Panc1 (cell line): ENCODE measurements at regions not wholly inside any gene's neighbourhood (a gene's known extent, or its start where the extent isn't known, plus 50 kb on each side); places are given as distances from the start of the nearest gene placed in this dataset.

Source experiments
- CTCF ChIP-seq: fragments of 450-650 bp; IDR thresholded peaks from 2 replicates; pipeline ENCODE4 v1.5.1; 2017; ENCODE audit warnings: mild to moderate bottlenecking
- POLR2AphosphoS5 ChIP-seq: IDR thresholded peaks from 2 replicates; pipeline ENCODE4 v1.6.1; 2012; ENCODE audit warnings: mild to moderate bottlenecking, low read depth, low read length, moderate library complexity
- SIN3A ChIP-seq: IDR thresholded peaks from 2 replicates; pipeline ENCODE4 v1.6.1; 2012; ENCODE audit warnings: low read depth, mild to moderate bottlenecking, low read length, moderate library complexity, borderline replicate concordance; ENCODE audit not compliant: insufficient read depth
- TCF7L2 ChIP-seq: IDR thresholded peaks from 2 replicates; pipeline ENCODE4 v1.6.1; 2011; ENCODE audit warnings: mild to moderate bottlenecking, low read depth, low read length, inconsistent platforms
- TF ChIP-seq, protein P1 (sequence below), 2 experiments: IDR thresholded peaks; 2 replicates each; pipeline ENCODE4 v1.6.1; 2011 to 2012; ENCODE audit warnings: low read depth in 2 of 2, control low read depth in 1 of 2, low read length in 1 of 2, mild to moderate bottlenecking in 1 of 2, moderate library complexity in 1 of 2; ENCODE audit not compliant: insufficient read depth in 1 of 2

- TF ChIP-seq CTCF (no peak), POLR2AphosphoS5 (no peak), TCF7L2 (no peak), SIN3A (no peak)
- TF ChIP-seq, protein P1, sequence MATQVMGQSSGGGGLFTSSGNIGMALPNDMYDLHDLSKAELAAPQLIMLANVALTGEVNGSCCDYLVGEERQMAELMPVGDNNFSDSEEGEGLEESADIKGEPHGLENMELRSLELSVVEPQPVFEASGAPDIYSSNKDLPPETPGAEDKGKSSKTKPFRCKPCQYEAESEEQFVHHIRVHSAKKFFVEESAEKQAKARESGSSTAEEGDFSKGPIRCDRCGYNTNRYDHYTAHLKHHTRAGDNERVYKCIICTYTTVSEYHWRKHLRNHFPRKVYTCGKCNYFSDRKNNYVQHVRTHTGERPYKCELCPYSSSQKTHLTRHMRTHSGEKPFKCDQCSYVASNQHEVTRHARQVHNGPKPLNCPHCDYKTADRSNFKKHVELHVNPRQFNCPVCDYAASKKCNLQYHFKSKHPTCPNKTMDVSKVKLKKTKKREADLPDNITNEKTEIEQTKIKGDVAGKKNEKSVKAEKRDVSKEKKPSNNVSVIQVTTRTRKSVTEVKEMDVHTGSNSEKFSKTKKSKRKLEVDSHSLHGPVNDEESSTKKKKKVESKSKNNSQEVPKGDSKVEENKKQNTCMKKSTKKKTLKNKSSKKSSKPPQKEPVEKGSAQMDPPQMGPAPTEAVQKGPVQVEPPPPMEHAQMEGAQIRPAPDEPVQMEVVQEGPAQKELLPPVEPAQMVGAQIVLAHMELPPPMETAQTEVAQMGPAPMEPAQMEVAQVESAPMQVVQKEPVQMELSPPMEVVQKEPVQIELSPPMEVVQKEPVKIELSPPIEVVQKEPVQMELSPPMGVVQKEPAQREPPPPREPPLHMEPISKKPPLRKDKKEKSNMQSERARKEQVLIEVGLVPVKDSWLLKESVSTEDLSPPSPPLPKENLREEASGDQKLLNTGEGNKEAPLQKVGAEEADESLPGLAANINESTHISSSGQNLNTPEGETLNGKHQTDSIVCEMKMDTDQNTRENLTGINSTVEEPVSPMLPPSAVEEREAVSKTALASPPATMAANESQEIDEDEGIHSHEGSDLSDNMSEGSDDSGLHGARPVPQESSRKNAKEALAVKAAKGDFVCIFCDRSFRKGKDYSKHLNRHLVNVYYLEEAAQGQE (IDR thresholded peaks at IDR 0.05; ENCODE audit: insufficient read depth in 1 of 2, low read depth in 2 of 2, low read length in 1 of 2), result no peak
Measured at GRCh38 chrX:20374900-20375438, 108.3 kb upstream of the RPS6KA3 start.
